ENCODE measurements at regions not wholly inside any gene's neighbourhood (a gene's known extent, or its start where the extent isn't known, plus 50 kb on each side); places are given as distances from the start of the nearest gene placed in this dataset.
A peak's percentile ranks its signal among the peaks of the same experiment; 100 is the strongest.
"Not testable (repeated sequence)": the region's sequence is repeated elsewhere in the genome, so short reads cannot be mapped to it uniquely, and the experiment has no call there.

DNA sequence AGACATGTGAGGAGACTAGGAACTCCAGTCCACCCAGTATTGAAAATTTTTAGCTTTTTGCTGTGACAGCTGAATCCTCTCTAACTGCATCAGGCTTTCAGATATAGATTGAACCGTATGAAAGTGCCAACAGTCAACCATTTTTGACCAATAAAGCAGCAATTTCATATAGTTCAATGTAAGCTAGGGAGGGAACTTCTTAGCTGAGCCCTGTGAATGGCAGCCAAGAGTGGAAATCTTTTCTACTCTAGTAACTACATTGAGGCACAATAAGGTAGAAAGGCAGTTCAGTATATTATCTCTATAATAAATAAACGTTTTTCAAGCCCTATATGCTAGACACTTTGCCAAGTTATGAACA is 96.3 kb upstream of the TANK start:
- DNase-seq (ENCODE audit: low spot score), result no peak

DNA sequence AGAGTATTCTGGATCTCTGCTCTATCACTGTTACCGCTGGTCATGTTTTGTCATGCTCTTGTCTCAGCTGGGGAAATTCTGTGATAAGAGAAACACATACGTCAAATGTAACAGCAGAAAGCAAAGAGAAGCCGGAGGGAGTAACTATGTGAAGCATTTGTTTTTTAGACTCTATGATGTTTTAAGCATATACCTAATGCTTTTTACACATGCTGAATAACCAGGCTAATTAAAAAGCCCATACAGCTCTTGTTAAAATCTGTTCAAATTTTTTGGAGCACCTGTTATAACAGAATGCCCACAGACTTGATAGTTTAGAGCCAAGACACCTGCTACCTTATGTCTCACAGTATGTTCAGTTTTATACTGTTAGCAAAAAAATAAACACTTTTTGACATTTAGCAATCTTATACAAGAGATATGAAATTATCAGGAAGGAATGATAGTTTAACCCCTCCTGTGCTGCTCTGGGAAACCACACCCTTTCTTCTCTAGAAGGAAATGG is 92.3 kb upstream of the TANK start:
- DNase-seq (ENCODE audit: low spot score), result no peak

DNA sequence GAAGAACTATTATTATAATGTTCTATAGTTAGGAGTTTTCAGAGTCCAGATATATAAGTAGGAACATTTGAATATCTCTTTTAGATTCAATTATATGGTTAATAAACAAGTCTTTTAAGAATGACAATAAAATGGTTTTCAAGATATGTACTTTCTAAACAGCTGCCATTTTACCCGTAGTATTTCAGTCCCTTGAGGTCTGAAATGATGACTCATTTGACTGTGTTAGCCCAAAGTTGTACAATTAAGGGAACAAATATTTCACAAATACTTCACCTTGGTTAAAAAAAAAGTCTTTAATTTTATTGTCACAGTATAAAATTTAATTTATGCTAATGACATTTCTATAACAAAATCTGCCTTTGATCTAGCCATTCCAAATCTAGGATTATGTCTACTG is 91.6 kb upstream of the TANK start:
- DNase-seq (ENCODE audit: low spot score), result no peak

DNA sequence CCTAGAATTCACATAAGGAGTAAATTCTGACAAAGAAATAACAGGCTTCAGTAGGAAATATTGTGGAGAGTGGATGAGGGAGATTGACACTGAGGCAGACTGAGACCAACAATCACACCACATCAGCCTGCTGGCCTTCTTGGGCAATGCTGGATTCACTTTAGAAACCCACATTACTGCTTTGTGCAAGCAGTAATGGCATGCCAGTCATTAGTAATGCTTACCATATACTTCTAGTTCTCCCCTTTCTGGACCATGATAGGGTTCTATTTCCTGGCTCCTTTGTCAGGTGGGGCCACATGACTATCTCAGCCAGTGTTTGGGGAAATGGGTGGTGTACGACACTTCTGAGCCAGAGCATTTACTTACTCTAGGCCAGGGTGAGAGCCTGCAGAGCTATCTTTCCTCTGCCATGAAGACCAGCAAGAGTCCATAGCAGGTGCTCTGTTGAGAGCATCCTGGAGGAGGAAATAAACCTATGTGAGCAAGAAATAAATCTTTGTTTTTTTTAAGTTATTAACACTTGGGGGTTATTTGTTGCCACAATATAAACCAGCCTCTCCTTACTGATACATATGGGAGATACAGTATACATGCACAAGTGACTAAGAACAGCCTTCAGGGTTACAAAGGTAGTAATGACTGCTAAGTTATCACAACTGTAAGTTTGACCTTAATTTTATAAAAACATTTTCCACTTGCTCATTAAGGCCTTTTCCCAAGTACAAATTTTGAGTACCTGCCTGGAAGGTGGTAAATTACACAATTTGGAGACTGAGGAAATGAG is 89.3 kb upstream of the TANK start:
- no peak for DNase-seq (ENCODE audit: low spot score)

DNA sequence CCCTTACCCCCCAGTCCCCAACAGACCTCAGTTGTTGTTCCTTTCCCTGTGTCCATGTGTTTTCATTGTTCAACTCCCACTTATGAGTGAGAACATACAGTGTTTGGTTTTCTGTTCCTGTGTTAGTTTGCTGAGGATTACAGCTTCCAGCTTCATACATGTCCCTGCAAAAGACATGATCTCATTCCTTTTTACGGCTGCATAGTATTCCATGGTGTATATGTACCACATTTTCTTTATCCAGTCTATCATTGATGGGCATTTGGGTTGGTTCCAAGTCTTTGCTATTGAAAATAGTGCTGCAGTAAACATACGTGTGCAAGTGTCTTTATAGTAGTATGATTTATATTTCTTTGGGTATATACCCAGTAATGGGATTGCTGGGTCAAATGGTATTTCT is 87.8 kb upstream of the TANK start:
- DNase-seq (ENCODE audit: low spot score), result not testable (repeated sequence)

DNA sequence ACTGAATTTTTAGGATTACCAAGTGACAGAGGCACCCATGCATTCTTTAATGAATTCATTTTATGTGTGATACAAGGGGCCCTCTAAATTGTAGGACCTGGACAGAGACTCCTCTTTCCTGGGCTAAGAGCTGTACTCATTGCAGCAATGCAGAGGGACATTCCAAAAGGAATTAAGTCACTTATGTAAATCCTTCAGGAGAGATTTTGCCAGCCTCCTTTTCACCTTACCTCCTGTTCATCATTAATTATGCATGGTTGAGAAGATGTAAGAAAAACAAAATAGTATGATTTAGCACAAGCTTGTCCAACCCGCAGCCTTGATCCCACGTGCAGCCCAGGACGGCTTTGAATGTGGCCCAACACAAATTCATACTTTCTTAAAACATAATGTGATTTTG is 84.5 kb upstream of the TANK start:
- DNase-seq (ENCODE audit: low spot score), result no peak

DNA sequence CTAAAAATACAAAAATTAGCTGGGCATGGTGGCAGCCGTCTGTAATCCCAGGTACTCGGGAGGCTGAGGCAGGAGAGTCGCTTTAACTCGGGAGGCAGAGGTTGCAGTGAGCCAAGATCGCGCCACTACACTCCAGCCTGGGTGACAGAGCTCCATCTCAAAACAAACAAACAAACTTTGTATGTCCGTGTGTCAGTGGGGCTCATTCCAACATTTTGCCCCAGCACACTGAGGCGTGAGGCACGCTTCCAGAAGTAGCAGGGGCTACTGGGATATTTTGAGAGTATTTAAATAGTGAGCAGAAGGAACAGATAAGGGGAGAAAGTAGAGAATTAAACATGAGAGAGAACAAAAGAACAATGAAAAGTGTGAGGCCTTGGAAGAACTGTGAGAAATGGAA is 83.3 kb upstream of the TANK start:
- no peak for DNase-seq (ENCODE audit: low spot score)

DNA sequence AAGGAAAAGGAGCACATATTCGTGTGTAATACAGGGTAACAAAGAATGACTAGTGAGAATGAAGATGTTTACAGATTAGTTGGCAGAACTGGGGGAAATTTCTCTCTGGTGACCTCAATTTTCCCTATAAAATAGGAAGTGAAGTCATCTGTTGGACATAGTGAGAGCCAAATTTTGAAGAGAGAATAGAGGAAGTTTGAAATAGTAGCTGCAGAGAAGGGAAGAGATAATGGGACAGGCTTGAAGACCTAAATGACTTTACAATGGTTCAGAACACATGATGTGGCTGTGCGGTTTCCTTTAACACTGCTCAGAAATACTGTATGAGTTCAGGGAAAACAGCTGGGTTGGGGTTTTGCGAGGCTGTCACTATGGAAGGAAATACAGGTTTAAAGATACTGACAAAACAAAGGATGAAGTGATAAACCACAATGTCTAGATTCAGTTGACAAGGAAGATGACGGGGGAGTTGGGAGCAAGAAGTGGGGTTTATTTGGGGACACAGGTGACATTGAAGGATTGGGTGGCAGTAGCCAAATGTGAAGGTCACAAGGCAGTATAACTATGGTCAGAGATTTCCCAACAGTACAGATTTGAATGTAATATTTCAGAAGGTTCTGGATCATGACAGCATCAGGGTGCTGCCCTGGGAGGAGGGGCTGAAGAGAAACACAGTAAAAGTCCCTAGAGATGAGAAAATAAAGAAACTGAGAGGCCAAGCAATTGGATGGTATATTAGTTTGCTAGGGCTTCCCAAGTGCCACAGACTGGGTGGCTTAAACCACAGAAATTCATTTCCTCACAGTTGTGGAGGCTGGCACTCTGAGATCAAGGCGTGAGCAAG is 82.6 kb upstream of the TANK start:
- peak; percentile 54 for DNase-seq (ENCODE audit: low spot score)

DNA sequence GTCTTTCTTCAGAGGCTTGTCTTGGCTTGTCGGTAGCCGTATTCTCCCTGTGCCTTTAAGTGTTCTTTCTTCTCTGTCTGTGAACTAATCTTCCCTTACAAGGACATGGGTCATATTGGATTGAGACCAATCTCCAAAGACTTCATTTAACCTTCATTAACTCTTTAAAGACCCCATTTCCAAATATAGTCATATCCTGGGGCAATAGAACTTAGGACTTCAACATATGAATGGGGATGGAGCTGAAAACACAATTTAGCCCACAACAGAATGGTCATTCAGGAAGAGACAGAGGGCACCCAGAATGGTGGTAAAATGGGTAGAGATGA is 82.1 kb upstream of the TANK start:
- no peak for DNase-seq (ENCODE audit: low spot score)

DNA sequence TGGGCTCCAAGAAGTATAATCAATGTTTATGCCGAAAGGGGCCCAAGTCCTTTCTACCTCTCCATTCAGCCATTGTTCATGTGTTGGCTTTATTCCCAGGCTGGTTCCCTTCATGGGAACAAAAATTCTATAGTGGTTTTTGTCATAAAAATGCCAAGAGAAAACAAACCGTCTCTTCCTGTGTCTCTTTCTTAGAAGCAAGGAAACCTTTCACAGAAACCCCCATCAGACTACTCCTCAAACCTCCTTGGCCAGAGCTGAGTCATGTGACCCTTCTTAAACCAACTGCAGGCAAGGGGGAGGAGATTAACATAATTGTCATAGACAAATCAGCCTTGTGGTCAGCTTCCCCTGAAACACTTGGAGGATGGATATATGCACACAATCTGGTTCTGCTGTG is 75.1 kb upstream of the TANK start:
- no peak for DNase-seq (ENCODE audit: low spot score)

DNA sequence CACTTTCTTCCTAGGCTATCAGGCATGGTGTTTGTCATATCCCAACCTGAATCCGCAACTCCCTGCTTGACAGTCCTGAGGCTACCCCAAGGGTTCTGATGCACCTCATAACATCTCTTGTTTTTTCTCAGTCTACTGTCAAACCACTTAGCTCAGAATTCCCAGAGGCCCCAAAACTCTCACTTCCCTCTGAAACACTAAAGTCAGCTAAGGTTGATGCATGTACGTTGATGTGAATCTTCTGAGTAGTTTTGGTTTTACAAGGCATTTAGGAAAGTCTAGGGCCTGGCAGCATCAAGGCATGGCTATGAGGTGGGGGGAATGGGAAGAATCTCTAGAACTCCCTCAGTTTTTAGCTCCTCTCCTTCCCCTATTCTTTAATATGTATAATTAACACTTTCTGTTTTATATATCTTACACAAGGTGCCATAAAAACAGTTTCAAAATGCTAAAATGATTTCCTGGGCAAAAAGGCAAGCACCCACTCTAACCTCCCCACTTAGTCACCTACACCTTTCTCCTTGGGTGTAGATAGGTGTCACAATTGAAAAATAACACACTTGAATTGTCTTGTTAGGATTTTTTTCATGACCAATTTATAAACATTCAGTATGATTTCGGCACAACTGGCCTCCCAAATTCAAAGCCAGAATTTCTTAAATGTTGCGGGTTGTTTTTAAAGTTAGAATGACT is 71.4 kb upstream of the TANK start:
- no peak for DNase-seq (ENCODE audit: low spot score)

DNA sequence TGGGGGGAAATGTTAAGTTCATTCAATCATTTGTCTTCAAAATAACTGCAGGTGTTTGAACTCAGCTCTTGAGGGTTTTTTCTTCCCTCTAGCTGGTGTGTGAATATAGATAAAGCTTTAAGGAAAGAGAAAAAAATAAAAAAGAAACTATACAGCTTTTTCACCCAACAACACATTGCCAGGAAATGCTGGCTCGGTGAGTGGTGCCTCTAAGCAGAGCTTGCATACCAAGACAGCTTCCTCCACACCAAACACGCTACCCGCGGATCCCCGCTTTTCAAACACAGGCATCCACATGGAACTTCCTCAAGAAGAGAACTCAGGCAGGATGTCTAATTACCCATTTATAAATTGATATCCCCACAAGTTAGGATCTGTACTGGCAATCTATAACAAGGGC is 69.8 kb upstream of the TANK start:
- no peak for DNase-seq (ENCODE audit: low spot score)

DNA sequence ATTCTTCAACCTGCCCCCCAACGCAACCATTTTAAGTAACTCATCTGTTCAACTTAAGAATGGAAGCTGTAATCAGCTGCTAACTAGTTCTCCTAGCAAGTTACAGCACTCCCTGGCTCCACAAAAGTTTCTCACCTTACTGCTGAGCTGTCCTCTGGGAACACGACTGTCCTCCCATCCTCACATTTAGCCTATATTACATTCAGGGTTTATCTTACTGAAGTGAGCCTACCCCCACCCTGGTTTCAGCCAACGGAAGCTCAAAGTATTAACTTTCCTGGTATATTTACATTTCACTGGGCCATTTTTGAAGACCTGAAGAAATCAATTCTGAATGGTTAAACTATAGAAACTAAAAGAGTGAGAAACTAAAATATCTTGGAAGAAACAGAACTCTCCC is 64.9 kb upstream of the TANK start:
- DNase-seq (ENCODE audit: low spot score), result no peak

DNA sequence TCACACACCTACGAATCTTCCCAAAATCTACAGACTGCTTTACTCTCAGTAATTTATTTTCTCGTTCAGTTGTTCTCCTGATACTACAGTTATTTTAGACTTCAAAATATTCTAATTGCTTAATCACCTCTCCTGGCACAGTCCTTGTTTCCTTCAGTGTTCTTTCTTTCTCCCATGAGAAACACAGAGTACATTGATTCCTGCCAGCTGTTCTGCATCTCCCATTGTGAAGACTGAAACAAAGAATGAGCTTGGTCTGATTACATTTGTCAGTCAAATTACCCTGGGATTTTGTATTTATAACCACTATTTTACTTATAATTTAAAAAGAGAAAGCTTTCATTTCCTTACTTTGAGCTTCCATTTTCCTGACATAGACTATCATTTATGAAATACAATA is 63.9 kb upstream of the TANK start:
- DNase-seq (ENCODE audit: low spot score), result no peak

DNA sequence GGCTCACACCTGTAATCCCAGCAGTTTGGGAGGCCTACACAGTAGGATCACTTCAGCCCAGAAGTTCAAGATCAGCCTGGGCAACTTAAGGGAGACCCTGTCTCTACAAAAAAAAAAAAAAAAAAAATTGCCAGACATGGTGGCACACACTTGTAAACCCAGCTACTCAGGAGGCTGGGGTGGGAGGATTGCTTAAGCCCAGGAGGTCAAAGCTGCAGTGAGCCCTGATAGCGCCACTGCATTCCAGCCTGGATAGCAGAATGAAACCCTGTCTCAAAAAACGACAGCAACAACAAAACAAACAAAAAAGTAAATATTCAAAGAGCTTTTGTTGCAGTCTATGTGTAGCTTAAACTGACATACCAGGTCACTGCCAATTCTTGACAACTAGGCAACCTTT is 63.1 kb upstream of the TANK start:
- no peak for DNase-seq (ENCODE audit: low spot score)

DNA sequence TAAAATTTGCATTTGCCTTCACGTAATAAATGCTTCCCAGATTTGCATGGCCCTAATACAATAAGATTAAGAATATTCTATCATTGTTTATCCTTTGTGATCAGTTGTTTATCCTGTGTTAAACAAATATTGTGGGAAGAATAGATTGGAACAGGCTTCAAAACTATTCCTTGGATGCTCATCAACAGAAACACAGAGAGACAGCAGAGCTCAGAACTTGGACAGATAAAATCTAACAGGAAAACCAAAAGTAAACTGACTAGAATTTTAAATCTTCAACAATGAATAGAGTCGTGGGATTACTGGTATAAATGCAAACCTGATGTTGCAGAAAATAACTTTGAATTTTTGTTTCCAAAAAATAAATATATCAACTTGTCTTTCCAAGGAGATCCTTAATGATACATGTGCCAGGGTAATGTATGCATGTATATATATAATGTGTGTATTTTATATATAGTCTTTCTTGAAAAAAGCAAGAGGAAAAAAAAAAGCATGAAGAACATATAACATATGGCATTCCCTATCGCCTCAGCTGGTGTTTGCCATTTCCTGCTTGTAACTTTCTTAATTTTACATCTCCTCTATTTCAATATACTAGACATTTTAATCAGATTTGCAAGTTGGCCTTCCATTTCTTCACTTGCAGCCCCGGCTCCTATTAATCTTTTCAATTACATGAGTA is 59.9 kb upstream of the TANK start:
- DNase-seq (ENCODE audit: low spot score), result no peak

DNA sequence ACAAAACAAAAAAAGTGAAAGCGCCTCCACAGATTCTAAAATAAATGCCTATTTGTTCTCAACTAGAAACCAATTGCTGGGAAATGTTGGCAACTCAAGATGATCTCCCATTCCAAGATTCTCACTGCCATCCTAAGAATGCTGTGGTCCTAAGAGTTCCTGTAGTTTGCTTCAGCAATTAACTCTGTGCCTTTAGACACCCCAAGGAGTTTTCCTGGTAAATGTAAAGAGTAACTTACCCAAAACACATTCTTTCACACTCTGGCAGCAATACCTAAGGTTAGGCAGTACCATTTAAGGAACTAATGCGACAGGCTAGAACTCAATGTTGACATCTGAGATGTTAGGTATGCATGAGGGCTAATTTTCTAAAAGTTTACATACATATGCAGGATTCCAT is 58.8 kb upstream of the TANK start:
- no peak for DNase-seq (ENCODE audit: low spot score)

DNA sequence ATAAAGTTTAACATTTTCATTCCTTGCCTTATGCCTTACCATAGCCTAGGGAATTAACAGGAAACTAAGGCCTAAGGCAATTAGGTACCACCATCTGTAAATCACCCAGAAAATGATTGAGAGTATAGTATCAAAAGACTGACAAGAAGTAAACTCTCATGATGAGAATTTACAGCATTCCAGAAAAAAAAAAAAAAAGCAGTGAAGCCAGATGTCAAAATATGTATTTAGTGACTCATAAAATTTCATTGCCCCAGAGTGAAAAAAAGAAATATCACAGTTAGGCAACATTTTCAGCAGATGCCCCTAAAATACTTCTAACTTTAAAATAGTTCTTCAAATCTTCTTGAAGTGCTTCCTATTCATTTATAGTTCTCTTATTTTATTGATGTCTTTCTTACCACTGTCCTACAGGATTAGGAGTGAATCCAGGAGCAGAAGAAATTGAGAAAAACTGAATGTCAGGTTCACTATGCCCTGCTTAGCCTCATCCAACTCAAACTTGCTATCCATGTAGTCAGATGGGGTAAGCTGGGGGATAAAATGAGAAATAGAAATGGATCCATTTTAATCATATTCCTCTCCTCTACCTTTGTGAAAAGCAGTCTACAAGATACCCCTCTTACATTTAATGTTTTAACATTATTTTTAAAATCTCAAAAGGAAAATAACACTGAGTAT is 57.3 kb upstream of the TANK start:
- peak; percentile 17 for DNase-seq (ENCODE audit: low spot score)

DNA sequence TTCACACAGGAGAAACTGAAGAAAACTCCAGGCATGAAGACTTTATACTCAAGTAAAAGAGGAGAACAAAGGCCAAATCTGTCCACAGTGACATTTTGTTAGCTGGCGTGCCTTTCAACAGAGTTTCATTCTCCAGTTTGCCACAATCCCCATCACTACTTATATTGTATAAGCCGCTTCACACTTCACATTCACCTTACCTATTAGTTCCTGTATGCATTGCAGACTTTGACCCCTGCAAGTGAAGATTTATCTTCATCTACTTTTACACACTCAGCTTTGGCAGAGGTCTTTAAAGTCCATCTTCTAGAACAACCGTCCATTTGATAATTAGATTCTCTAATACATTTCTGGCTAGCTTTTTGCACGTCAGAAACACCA is 56.8 kb upstream of the TANK start:
- no peak for DNase-seq (ENCODE audit: low spot score)

DNA sequence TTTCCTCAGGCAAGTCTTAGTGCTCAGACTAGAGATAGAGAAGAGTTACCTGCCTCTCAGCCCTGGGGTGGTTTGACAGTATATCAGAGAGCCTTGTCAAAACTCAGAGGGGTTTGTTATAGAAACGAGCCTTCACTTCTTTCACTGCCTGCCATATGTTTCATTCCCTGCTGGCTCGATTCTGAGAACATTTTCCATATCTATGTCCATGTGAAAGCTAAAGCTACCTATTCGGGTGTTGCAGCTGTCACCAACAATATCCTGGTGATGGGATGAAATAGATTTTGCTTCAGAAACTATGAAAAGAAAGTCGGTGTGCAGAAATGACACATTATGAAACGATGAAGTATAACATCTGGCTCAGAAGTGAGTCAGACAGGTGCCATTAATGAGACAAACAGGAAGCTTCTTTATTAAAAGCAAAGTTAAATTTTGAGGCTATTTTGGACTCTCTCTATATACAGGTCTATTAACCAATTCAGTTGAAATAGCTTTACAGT is 56.1 kb upstream of the TANK start:
- DNase-seq (ENCODE audit: low spot score), result no peak

DNA sequence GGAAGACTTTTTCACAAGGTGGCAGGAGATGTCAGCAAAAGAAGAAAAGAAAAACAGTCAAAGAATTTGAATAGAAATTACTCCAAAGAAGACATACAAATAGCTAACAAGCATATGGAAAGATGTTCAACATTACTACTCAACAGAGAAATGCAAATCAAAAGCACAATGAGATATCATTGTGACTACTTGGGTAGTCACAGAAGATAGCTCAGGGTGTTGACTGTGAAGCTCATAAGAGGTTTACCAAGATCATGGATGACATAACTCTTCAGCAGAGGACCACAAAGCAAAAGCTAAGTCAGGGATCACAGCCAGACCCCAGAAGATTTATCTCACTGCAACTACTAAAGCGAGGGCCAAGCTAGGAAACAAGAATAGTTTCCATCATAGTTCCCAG is 53.0 kb upstream of the TANK start:
- DNase-seq (ENCODE audit: low spot score), result no peak
